H9 (cell line): ENCODE measurements at regions not wholly inside any gene's neighbourhood (a gene's known extent, or its start where the extent isn't known, plus 50 kb on each side); places are given as distances from the start of the nearest gene placed in this dataset.

Experiments used
- DNase-seq: peaks from one replicate; pipeline ENCODE4 v3.0.0-alpha.2; 2017
- H2AFZ ChIP-seq: one replicate; pipeline ENCODE4 v1.6.1; 2013; ENCODE audit warnings: mild to moderate bottlenecking, low read length, control low read depth, moderate library complexity
- H2AK5ac ChIP-seq: 2 replicates; pipeline ENCODE4 v1.6.1; 2013; ENCODE audit warnings: low read length, control low read depth, mixed read lengths; ENCODE audit not compliant: insufficient read length
- H2BK120ac ChIP-seq: one replicate; pipeline ENCODE4 v1.6.1; 2013; ENCODE audit warnings: low read depth, mild to moderate bottlenecking, low read length, control low read depth, inconsistent platforms; ENCODE audit not compliant: poor library complexity, severe bottlenecking
- H2BK12ac ChIP-seq: 2 replicates; pipeline ENCODE4 v1.6.1; 2013; ENCODE audit warnings: low read length, control low read depth, mixed read lengths, low read depth; ENCODE audit not compliant: insufficient read length
- H2BK15ac ChIP-seq: 2 replicates; pipeline ENCODE4 v1.6.1; 2013; ENCODE audit warnings: low read depth, low read length, control low read depth
- H2BK20ac ChIP-seq: one replicate; pipeline ENCODE4 v1.6.1; 2013; ENCODE audit warnings: low read depth, mild to moderate bottlenecking, low read length, control low read depth, inconsistent platforms; ENCODE audit not compliant: poor library complexity, severe bottlenecking
- H2BK5ac ChIP-seq: 2 replicates; pipeline ENCODE4 v1.6.1; 2013; ENCODE audit warnings: low read length, control low read depth, mixed read lengths; ENCODE audit not compliant: insufficient read length
- H3K14ac ChIP-seq: 2 replicates; pipeline ENCODE4 v1.6.1; 2013; ENCODE audit warnings: low read length, control low read depth; ENCODE audit not compliant: insufficient read depth
- H3K18ac ChIP-seq: 2 replicates; pipeline ENCODE4 v1.6.1; 2013; ENCODE audit warnings: low read depth, mild to moderate bottlenecking, mixed read lengths, low read length, control low read depth; ENCODE audit not compliant: insufficient read length
- H3K23ac ChIP-seq: 2 replicates; pipeline ENCODE4 v1.6.1; 2013; ENCODE audit warnings: low read length, control low read depth, mixed read lengths, low read depth; ENCODE audit not compliant: insufficient read length
- H3K23me2 ChIP-seq: 2 replicates; pipeline ENCODE4 v1.6.1; 2013; ENCODE audit warnings: low read depth, mild to moderate bottlenecking, mixed read lengths, low read length, control low read depth; ENCODE audit not compliant: insufficient read length, poor library complexity, severe bottlenecking
- H3K27ac ChIP-seq: 2 replicates; pipeline ENCODE4 v1.5.1; 2013; ENCODE audit warnings: low read length, control low read depth, mixed read lengths, low read depth; ENCODE audit not compliant: insufficient read length
- H3K27me3 ChIP-seq: 2 replicates; pipeline ENCODE4 v1.6.1; 2013; ENCODE audit warnings: low read length, control low read depth, inconsistent platforms; ENCODE audit not compliant: insufficient read depth
- H3K4ac ChIP-seq: 2 replicates; pipeline ENCODE4 v1.6.1; 2013; ENCODE audit warnings: low read depth, mild to moderate bottlenecking, control low read depth, inconsistent platforms, low read length, moderate library complexity
- H3K4me1 ChIP-seq: 2 replicates; pipeline ENCODE4 v1.6.1; 2013; ENCODE audit warnings: low read length, control low read depth, inconsistent platforms; ENCODE audit not compliant: insufficient read depth
- H3K4me2 ChIP-seq: 2 replicates; pipeline ENCODE4 v1.6.1; 2013; ENCODE audit warnings: low read length, control low read depth, mixed read lengths; ENCODE audit not compliant: insufficient read length, insufficient read depth
- H3K56ac ChIP-seq: 2 replicates; pipeline ENCODE4 v1.6.1; 2013; ENCODE audit warnings: low read depth, mild to moderate bottlenecking, mixed read lengths, low read length, control low read depth; ENCODE audit not compliant: insufficient read length
- H3K79me1 ChIP-seq: 2 replicates; pipeline ENCODE4 v1.6.1; 2013; ENCODE audit warnings: low read depth, mild to moderate bottlenecking, moderate library complexity, low read length, control low read depth, inconsistent platforms; ENCODE audit not compliant: insufficient read depth, poor library complexity, severe bottlenecking
- H3K79me2 ChIP-seq: 2 replicates; pipeline ENCODE4 v1.6.1; 2013; ENCODE audit warnings: low read length, control low read depth, inconsistent platforms; ENCODE audit not compliant: insufficient read depth
- H3K9ac ChIP-seq: 2 replicates; pipeline ENCODE4 v1.6.1; 2013; ENCODE audit warnings: low read length, control low read depth, mixed read lengths; ENCODE audit not compliant: insufficient read length; ENCODE audit errors: extremely low read depth
- H3K9me3 ChIP-seq: one replicate; pipeline ENCODE4 v1.6.1; 2013; ENCODE audit warnings: low read depth, low read length, inconsistent platforms; ENCODE audit not compliant: control insufficient read depth
- H3T11ph ChIP-seq: one replicate; pipeline ENCODE4 v1.6.1; 2013; ENCODE audit warnings: mild to moderate bottlenecking, low read length, control low read depth, inconsistent platforms
- H4K20me1 ChIP-seq: one replicate; pipeline ENCODE4 v1.6.1; 2013; ENCODE audit not compliant: control insufficient read depth, insufficient read length, insufficient read depth
- H4K5ac ChIP-seq: 2 replicates; pipeline ENCODE4 v1.6.1; 2013; ENCODE audit warnings: low read depth, mild to moderate bottlenecking, mixed read lengths, low read length, control low read depth; ENCODE audit not compliant: insufficient read length
- H4K8ac ChIP-seq: replicated peaks from 2 replicates; pipeline ENCODE4 v1.6.1; 2013; ENCODE audit warnings: low read length, control low read depth, mixed read lengths, low read depth; ENCODE audit not compliant: insufficient read length
- H4K91ac ChIP-seq: 2 replicates; pipeline ENCODE4 v1.6.1; 2013; ENCODE audit warnings: low read depth, mild to moderate bottlenecking, moderate library complexity, mixed read lengths, low read length, control low read depth; ENCODE audit not compliant: insufficient read length
- H3K27ac Mint-ChIP-seq, 3 experiments: 2 replicates in 2 of 3; 3 replicates in 1 of 3; pipeline ENCODE4 v1.8.0; 2020 to 2021; ENCODE audit warnings: mixed read lengths in 3 of 3, mild to moderate bottlenecking in 1 of 3, moderate library complexity in 1 of 3
- H3K27me3 Mint-ChIP-seq: 2 replicates; pipeline ENCODE4 v1.8.0; 2021; ENCODE audit warnings: low read depth, mild to moderate bottlenecking, moderate library complexity, mixed read lengths
- H3K36me3 Mint-ChIP-seq, 3 experiments: 2 replicates in 2 of 3; 3 replicates in 1 of 3; pipeline ENCODE4 v1.8.0; 2020 to 2021; ENCODE audit warnings: low read depth in 3 of 3, mixed read lengths in 3 of 3; ENCODE audit not compliant: insufficient read depth in 1 of 3
- H3K4me1 Mint-ChIP-seq, 2 experiments: 2 replicates each; pipeline ENCODE4 v1.8.0; 2020; ENCODE audit warnings: mixed read lengths in 2 of 2
- H3K4me3 Mint-ChIP-seq, 2 experiments: 2 replicates in 1 of 2; 3 replicates in 1 of 2; pipeline ENCODE4 v1.8.0; 2020 to 2021; ENCODE audit warnings: mild to moderate bottlenecking in 2 of 2, mixed read lengths in 2 of 2, moderate library complexity in 1 of 2
- H3K9me3 Mint-ChIP-seq, 2 experiments: 2 replicates in 1 of 2; 3 replicates in 1 of 2; pipeline ENCODE4 v1.8.0; 2020; ENCODE audit warnings: mild to moderate bottlenecking in 2 of 2, mixed read lengths in 2 of 2, moderate library complexity in 1 of 2
- WGBS: extraction: QIAGEN DNeasy Blood & Tissue Kit; methylation state at CpG from one replicate; pipeline ENCODE4 v1.1.7; 2013; ENCODE audit warnings: missing lambda C conversion rate, low lambda C conversion rate, mixed read lengths; ENCODE audit not compliant: insufficient read length; ENCODE audit errors: extremely low coverage; 5-methylcytosine and 5-hydroxymethylcytosine counted together
- TF ChIP-seq, protein P1 (sequence below): fragments of 200-600 bp; sonication (generic); conservative IDR thresholded peaks from 3 replicates; pipeline ENCODE4 v1.8.0; 2021; ENCODE audit warnings: antibody characterized with exemption, mild to moderate bottlenecking

DNA sequence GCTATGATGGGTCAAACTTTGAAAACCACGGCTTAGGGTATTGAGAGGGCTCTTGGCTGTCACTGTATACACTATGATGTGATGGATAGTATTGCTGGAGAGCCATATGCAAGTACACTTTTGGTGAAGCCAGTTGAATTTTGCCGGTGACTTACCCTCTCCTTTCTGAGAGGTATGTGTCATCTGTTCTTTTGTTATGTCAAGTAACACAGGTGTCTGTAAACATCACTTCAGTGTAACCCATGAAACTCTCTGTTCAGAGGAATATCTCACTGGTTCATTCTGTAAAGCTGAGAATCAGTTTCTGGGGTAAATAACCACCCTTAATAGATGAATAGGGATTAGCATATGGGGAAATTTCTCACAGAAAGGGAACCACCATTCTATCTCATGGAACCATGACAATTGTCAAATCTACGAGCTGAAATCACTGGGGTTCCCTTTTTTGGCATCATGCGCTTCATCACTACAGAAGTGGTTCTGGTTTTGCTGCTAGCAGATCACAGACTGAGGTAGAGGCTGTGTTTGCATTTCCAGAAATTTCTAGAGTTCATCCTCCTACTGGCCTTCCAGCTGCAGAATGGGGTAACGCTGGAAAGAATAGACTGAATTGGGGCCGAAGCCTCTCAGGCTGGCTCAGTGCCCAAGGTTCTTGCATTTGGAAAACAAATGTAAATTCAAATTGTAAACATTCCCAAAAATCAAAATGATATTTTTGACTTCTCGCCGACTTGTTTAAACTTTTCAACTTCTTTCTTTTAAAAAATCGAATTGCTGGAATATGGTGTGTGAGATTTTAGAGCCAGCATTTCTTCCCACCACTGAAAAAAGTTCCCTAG, 83.3 kb upstream of the CREB5 start:
- no peak overlapping the region for H3K18ac ChIP-seq
- no peaks in the 10 kb centered on the region for H3K79me2 ChIP-seq
- H2AFZ ChIP-seq = no peak overlapping the region
- H3K23me2 ChIP-seq = no peaks in the 10 kb centered on the region
- H3K4me3 Mint-ChIP-seq = no peak overlapping the region
- WGBS = no CpG with 5 or more reads among the region's 9 CpGs
- no peaks in the 10 kb centered on the region for H4K20me1 ChIP-seq
- no peaks in the 10 kb centered on the region for H3K27me3 Mint-ChIP-seq
- peaks cover 6 to 15% of the 10 kb centered on the region in 2 experiments for H3K4me1 Mint-ChIP-seq
- no peak overlapping the region for H3K4ac ChIP-seq
- H2BK15ac ChIP-seq = no peak overlapping the region
- no peak overlapping the region for H3K56ac ChIP-seq
- no peak overlapping the region for H4K91ac ChIP-seq
- no peak overlapping the region for H2BK12ac ChIP-seq
- no peak overlapping the region for H2BK120ac ChIP-seq
- H3K9me3 Mint-ChIP-seq = peaks cover 3 to 4% of the 10 kb centered on the region in 2 experiments; a peak in 3 of 5 replicates
- H3K9ac ChIP-seq = no peak overlapping the region
- H3K9me3 ChIP-seq = no peaks in the 10 kb centered on the region
- no peak overlapping the region for H4K5ac ChIP-seq
- no peak overlapping the region for H2BK5ac ChIP-seq
- no peak overlapping the region for H3K14ac ChIP-seq
- TF ChIP-seq, protein P1, sequence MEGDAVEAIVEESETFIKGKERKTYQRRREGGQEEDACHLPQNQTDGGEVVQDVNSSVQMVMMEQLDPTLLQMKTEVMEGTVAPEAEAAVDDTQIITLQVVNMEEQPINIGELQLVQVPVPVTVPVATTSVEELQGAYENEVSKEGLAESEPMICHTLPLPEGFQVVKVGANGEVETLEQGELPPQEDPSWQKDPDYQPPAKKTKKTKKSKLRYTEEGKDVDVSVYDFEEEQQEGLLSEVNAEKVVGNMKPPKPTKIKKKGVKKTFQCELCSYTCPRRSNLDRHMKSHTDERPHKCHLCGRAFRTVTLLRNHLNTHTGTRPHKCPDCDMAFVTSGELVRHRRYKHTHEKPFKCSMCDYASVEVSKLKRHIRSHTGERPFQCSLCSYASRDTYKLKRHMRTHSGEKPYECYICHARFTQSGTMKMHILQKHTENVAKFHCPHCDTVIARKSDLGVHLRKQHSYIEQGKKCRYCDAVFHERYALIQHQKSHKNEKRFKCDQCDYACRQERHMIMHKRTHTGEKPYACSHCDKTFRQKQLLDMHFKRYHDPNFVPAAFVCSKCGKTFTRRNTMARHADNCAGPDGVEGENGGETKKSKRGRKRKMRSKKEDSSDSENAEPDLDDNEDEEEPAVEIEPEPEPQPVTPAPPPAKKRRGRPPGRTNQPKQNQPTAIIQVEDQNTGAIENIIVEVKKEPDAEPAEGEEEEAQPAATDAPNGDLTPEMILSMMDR = no peak
- H3K36me3 Mint-ChIP-seq = peaks cover 0 to 4% (median 0%) of the 10 kb centered on the region in 3 experiments; a peak in 1 of 7 replicates
- H3K79me1 ChIP-seq = no peaks in the 10 kb centered on the region
- H3K27ac ChIP-seq = no peak overlapping the region
- no peaks in the 10 kb centered on the region for H3K27me3 ChIP-seq
- peaks cover 7% of the 10 kb centered on the region for H3K4me1 ChIP-seq
- H4K8ac ChIP-seq = no peak overlapping the region
- no peak overlapping the region for H3K23ac ChIP-seq
- H3K27ac Mint-ChIP-seq = no peak overlapping the region
- no peak overlapping the region for H3T11ph ChIP-seq
- no peak overlapping the region for H3K4me2 ChIP-seq
- no peak overlapping the region for H2BK20ac ChIP-seq
- no peak overlapping the region for H2AK5ac ChIP-seq
- DNase-seq = no peak
